ENCODE measurements at regions not wholly inside any gene's neighbourhood (a gene's known extent, or its start where the extent isn't known, plus 50 kb on each side); places are given as distances from the start of the nearest gene placed in this dataset.

- no peak for ATAC-seq
- Mint-ChIP-seq H3K27me3 (ENCODE audit: insufficient read depth, low read depth, poor library complexity) (no peaks in the 10 kb centered on the region), H3K27ac (0 out of 2 replicates have a peak overlapping the region, but pooled peaks have one; percentile 35), H3K9me3 (peaks cover 11% of the 10 kb centered on the region; the same call in 2 of the 3 replicates), H3K4me1 (peaks cover 8% of the 10 kb centered on the region; the same call in 2 of the 3 replicates), H3K36me3 (ENCODE audit: low read depth) (peaks cover 7% of the 10 kb centered on the region; the same call in 2 of the 3 replicates), H3K4me3 (no peak overlapping the region)
- H3K4me1 ChIP-seq (ENCODE audit: insufficient read depth), result peaks cover 5% of the 10 kb centered on the region; the same call in 1 of the 2 replicates
- H3F3A ChIP-seq (replicated peaks; ENCODE audit: low read depth), result no peaks in the 10 kb centered on the region
- no peak overlapping the region for H3K27ac ChIP-seq (ENCODE audit: low read depth)
- peaks cover 10% of the 10 kb centered on the region; the same call in 1 of the 2 replicates for H3K9me2 ChIP-seq (ENCODE audit: insufficient read depth)
- H3K4me3 ChIP-seq, result no peak overlapping the region
- no peaks in the 10 kb centered on the region for H3K36me3 ChIP-seq (ENCODE audit: insufficient read depth)
- no peaks in the 10 kb centered on the region for H4K20me1 ChIP-seq (replicated peaks; ENCODE audit: insufficient read depth)
- no peaks in the 10 kb centered on the region for H3K79me2 ChIP-seq (replicated peaks; ENCODE audit: insufficient read depth)
- H2AFZ ChIP-seq, result peak overlapping the region; percentile 20; the same call in 1 of the 2 replicates
- no peak for TF ChIP-seq POLR2AphosphoS5 (IDR thresholded peaks at IDR 0.05; ENCODE audit: low read depth)
- no peaks in the 10 kb centered on the region for H3K27me3 ChIP-seq (ENCODE audit: insufficient read depth)
- no peak overlapping the region for H3K4me2 ChIP-seq
- DNase-seq (ENCODE audit: low spot score), result no peak
These were observed 1258.0 kb upstream of the ZEB2 start for GRCh38 chr2:145777914-145778313.

GRCh38 chr2:145777297-145777696, 1257.4 kb upstream of the ZEB2 start:
- no peaks in the 10 kb centered on the region for H3K27me3 ChIP-seq (ENCODE audit: insufficient read depth)
- Mint-ChIP-seq H3K36me3 (ENCODE audit: low read depth) (peaks cover 6% of the 10 kb centered on the region; the same call in 2 of the 3 replicates), H3K4me1 (peaks cover 8% of the 10 kb centered on the region; the same call in 2 of the 3 replicates), H3K27me3 (ENCODE audit: insufficient read depth, low read depth, poor library complexity) (no peaks in the 10 kb centered on the region), H3K4me3 (no peak overlapping the region), H3K27ac (no peak overlapping the region), H3K9me3 (peaks cover 7% of the 10 kb centered on the region; the same call in 2 of the 3 replicates)
- DNase-seq (ENCODE audit: low spot score), result no peak
- ATAC-seq, result no peak
- H4K20me1 ChIP-seq (replicated peaks; ENCODE audit: insufficient read depth), result no peaks in the 10 kb centered on the region
- H3K4me2 ChIP-seq, result no peak overlapping the region
- H3K79me2 ChIP-seq (replicated peaks; ENCODE audit: insufficient read depth), result no peaks in the 10 kb centered on the region
- no peak overlapping the region for H2AFZ ChIP-seq
- no peak overlapping the region for H3K27ac ChIP-seq (ENCODE audit: low read depth)
- no peaks in the 10 kb centered on the region for H3K36me3 ChIP-seq (ENCODE audit: insufficient read depth)
- H3K4me1 ChIP-seq (ENCODE audit: insufficient read depth), result peaks cover 5% of the 10 kb centered on the region; the same call in 1 of the 2 replicates
- no peak overlapping the region for H3K4me3 ChIP-seq
- no peaks in the 10 kb centered on the region for H3F3A ChIP-seq (replicated peaks; ENCODE audit: low read depth)
- peaks cover 10% of the 10 kb centered on the region; the same call in 1 of the 2 replicates for H3K9me2 ChIP-seq (ENCODE audit: insufficient read depth)
- TF ChIP-seq CTCF (conservative IDR thresholded peaks at IDR 0.05; ENCODE audit: low read depth in 2 of 2) (no peak), ZNF331 (CRISPR knock-in tag; IDR thresholded peaks at IDR 0.05; ENCODE audit: low read depth) (no peak), NANOG (IDR thresholded peaks at IDR 0.05; ENCODE audit: borderline replicate concordance) (no peak), ZNF462 (CRISPR knock-in tag; IDR thresholded peaks at IDR 0.05) (no peak), EZH2phosphoT487 (IDR thresholded peaks at IDR 0.05; ENCODE audit: unreplicated experiment) (no peak), REST (IDR thresholded peaks at IDR 0.05; ENCODE audit: unreplicated experiment) (no peak), POLR2AphosphoS5 (IDR thresholded peaks at IDR 0.05; ENCODE audit: low read depth) (no peak), ZNF114 (CRISPR knock-in tag; IDR thresholded peaks at IDR 0.05) (no peak), STAT1 (IDR thresholded peaks at IDR 0.05; ENCODE audit: unreplicated experiment) (no peak)

All from GM23338 (cell line).